HL-60 (cell line): ENCODE measurements at regions not wholly inside any gene's neighbourhood (a gene's known extent, or its start where the extent isn't known, plus 50 kb on each side); places are given as distances from the start of the nearest gene placed in this dataset.

ENCODE experiments used
- CTCF ChIP-seq: IDR thresholded peaks from one replicate; pipeline ENCODE4 v1.5.1; 2011; ENCODE audit warnings: low read length, control low read depth, inconsistent platforms; ENCODE audit not compliant: insufficient read depth
- GABPA ChIP-seq: IDR thresholded peaks from 2 replicates; pipeline ENCODE4 v1.6.1; 2012; ENCODE audit warnings: low read depth
- POLR2AphosphoS5 ChIP-seq: IDR thresholded peaks from 2 replicates; pipeline ENCODE4 v1.6.1; 2012; ENCODE audit warnings: low read depth
- TF ChIP-seq, protein P1 (sequence below): IDR thresholded peaks from 2 replicates; pipeline ENCODE4 v1.6.1; 2012; ENCODE audit warnings: low read depth; ENCODE audit not compliant: insufficient replicate concordance

GRCh38 chr3:145623349-145623748 is 537.6 kb downstream of the PLOD2 start:
- no peak for TF ChIP-seq CTCF
- TF ChIP-seq POLR2AphosphoS5 = no peak
- TF ChIP-seq, protein P1, sequence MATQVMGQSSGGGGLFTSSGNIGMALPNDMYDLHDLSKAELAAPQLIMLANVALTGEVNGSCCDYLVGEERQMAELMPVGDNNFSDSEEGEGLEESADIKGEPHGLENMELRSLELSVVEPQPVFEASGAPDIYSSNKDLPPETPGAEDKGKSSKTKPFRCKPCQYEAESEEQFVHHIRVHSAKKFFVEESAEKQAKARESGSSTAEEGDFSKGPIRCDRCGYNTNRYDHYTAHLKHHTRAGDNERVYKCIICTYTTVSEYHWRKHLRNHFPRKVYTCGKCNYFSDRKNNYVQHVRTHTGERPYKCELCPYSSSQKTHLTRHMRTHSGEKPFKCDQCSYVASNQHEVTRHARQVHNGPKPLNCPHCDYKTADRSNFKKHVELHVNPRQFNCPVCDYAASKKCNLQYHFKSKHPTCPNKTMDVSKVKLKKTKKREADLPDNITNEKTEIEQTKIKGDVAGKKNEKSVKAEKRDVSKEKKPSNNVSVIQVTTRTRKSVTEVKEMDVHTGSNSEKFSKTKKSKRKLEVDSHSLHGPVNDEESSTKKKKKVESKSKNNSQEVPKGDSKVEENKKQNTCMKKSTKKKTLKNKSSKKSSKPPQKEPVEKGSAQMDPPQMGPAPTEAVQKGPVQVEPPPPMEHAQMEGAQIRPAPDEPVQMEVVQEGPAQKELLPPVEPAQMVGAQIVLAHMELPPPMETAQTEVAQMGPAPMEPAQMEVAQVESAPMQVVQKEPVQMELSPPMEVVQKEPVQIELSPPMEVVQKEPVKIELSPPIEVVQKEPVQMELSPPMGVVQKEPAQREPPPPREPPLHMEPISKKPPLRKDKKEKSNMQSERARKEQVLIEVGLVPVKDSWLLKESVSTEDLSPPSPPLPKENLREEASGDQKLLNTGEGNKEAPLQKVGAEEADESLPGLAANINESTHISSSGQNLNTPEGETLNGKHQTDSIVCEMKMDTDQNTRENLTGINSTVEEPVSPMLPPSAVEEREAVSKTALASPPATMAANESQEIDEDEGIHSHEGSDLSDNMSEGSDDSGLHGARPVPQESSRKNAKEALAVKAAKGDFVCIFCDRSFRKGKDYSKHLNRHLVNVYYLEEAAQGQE = no peak
- TF ChIP-seq GABPA = no peak
